ENCODE measurements at regions not wholly inside any gene's neighbourhood (a gene's known extent, or its start where the extent isn't known, plus 50 kb on each side); places are given as distances from the start of the nearest gene placed in this dataset.

DNA sequence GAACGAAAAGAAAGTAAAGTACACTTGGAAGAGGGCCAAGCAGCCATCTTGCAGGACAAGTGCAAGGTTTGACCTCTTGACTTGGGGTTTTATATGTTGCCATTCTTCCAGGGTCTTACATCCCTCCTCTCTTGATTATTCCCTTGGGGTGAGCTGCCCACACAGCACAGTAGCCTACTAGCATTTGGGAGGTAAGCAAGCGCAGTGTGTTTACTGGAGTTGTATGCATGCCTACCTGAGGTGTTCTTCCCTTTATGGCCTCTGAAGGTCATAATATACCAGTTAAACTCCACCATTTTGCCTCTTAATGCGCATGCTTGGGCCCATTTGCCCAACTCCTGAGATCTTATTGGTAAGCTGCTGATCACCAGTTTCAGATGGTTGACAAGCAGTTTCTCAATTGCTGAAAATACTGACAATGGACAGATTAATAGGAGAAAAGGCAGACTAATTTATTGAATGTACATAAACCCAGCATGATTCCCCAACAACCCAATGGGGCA is 173.8 kb upstream of the SLC30A5 start:
- DNase-seq (ENCODE audit: low read depth): no peak
- H3K4me3 ChIP-seq (ENCODE audit: low read depth, low read length): no peak overlapping the region

- DNase-seq (ENCODE audit: low read depth): no peak
- H3K4me3 ChIP-seq (ENCODE audit: low read depth, low read length): no peak overlapping the region
These were observed 172.9 kb upstream of the SLC30A5 start for GRCh38 chr5:68920888-68921287.

DNA sequence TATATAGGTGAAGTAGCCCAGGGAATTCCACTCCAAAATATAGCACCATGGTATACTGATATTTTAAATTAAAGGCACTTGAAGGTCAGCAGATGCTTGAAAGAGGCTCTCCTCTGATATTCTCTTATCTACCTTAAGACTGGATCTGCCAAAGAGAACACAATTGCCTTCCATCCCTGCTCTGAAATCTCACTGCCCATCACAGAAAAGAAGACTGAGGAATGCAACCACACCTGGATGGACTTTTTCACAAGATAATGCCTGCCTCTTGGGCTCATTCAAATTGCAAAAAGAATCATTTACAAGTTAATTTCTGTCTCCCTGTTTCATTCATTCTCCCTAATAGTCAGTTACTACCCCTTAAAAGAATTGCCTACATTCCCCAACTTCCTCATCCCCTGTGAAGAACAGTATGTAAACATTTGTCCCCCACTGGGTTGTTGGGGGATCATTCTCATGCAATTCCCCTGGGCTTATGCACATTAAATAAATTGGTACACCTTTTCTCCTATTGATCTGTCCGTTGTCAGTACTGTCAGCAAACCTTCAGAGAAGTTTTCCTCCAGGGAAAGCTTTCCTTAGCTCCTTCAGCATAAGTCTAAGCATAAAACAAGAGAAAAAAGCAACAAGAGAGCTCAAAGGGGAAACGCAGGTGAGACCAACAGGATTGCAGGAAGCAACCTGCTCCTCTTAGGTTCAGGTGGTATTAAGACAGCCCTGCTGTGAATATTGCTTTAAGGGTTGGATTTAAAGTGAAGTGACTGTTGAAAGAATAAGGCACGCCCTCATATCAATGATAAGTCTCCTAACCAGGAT is 171.4 kb upstream of the SLC30A5 start:
- DNase-seq (ENCODE audit: low read depth): no peak

GRCh38 chr5:68924481-68925145 is 169.2 kb upstream of the SLC30A5 start:
- peak; percentile 30 for DNase-seq (ENCODE audit: low read depth)
- no peak overlapping the region for H3K4me3 ChIP-seq (ENCODE audit: low read depth, low read length)

More for the DNA sequence above, 171.4 kb upstream of the SLC30A5 start:
- no peak overlapping the region for H3K4me3 ChIP-seq (ENCODE audit: low read depth, low read length)

DNA sequence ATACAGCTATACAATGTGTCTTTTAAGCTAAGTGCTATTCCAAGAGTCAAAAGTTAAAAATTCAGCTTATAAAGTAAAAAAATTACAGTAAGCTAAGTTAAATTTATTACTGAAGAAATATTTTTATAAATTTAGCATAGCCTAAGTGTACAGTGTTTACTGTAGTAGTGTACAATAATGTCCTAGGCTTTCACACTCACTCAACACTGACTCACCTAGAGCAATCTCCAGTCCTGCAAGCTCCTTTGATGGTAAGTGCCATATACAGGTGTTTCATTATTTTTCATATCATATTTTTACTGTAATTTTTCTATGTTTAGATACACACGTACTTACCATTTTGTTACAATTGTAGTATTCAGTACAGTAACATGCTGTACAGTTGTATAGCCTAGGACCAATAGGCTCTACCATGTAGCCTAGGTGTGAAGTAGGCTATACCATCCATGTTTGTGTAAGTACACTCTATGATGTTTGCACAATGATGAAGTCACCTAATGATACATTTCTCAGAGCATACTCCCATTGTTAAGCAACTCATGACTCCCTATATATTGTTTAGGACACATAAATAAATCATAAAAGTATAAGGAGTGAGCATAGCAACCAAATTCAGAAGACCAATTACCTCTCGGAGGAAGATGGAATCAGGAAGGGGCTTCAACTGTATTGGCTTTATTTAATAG is 165.1 kb upstream of the SLC30A5 start:
- no peak overlapping the region for H3K4me3 ChIP-seq (ENCODE audit: low read depth, low read length)
- DNase-seq (ENCODE audit: low read depth): no peak

DNA sequence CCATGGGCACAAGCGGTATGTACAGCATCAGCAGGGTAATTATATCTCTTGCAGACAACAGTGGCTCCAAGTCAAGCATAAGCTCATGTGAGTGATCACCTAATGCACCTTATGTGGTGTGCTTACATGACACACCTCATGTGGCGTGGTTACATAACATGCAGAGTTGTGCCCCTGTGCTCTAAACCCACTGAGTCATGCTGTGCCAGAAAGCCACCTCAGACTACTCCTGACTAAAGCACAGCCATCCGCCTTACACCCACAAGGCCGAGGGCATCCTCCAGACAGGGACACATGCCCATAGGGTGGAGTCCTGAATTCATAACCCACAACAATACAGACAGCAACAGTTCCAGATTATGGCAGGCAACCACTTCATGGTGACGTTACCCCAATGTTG is 163.7 kb upstream of the SLC30A5 start:
- DNase-seq (ENCODE audit: low read depth): no peak
- no peak overlapping the region for H3K4me3 ChIP-seq (ENCODE audit: low read depth, low read length)

DNA sequence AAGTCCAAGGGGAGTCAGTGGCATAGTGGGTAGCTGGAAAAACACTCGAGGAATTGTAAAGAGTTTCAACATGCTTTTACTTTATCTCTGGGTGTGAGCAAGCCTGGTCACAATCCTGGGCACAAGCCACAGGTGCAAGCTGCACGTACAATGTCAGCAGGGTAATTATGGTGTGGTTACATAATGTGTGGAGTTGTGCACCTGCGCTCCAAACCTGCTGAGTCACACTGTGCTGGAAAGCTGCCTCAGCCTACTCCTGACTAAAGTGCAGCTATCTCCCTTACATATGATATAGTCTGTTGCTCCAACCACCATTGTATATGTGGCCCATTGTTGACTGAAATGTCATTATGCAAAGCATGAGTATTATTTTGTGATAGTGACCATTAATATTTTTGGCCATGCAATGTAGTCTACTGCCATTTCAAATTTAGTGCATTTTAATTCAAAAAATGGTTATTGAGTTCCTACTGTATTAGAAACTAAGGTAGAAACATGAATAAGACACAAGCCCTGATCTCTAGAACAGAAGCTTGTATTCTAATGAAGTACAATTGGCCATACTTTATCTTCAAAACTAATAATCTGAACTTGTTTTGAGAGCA is 160.9 kb upstream of the SLC30A5 start:
- no peak overlapping the region for H3K4me3 ChIP-seq (ENCODE audit: low read depth, low read length)
- DNase-seq (ENCODE audit: low read depth): no peak

- DNase-seq (ENCODE audit: low read depth): no peak
- H3K4me3 ChIP-seq (ENCODE audit: low read depth, low read length): no peak overlapping the region
These were observed 151.6 kb upstream of the SLC30A5 start for GRCh38 chr5:68942169-68942568.

DNA sequence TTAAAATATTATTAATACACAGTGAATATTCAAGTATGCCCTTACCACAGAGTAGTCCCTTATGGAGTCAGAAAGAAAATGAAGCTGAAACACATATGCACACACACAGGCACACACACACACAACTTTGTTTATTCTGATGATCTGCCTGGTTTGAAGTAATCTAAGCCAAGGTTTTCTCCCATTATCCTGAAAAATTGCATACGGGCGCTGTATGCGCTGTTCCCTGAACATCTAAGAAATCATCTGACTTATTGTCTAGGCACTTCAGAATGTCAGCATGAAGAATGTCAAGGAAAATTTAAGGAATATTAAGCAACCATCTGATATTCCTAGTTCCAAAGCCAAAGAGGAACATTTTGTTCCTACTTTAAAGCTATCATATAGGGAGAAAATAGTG is 147.1 kb upstream of the SLC30A5 start:
- no peak for DNase-seq (ENCODE audit: low read depth)
- no peak overlapping the region for H3K4me3 ChIP-seq (ENCODE audit: low read depth, low read length)

DNA sequence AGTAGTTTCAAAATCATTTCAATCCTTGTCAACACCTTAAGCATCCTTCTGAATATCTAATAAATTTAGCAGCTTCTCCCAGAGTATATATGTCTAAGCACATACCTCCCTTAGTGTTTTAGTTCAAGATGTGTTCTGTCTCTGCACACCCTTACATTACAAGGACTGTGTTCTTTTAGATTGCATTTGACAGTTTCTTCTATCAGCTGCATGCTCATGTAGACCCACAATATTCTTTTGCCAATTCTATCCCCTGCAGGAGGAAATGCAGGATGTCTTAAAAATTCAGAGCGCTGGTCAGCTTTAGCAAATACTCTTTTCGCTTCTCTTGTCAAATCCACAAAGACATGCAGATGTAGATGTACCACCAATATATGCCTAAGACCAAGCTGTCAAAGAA is 145.8 kb upstream of the SLC30A5 start:
- DNase-seq (ENCODE audit: low read depth): no peak
- no peak overlapping the region for H3K4me3 ChIP-seq (ENCODE audit: low read depth, low read length)

DNA sequence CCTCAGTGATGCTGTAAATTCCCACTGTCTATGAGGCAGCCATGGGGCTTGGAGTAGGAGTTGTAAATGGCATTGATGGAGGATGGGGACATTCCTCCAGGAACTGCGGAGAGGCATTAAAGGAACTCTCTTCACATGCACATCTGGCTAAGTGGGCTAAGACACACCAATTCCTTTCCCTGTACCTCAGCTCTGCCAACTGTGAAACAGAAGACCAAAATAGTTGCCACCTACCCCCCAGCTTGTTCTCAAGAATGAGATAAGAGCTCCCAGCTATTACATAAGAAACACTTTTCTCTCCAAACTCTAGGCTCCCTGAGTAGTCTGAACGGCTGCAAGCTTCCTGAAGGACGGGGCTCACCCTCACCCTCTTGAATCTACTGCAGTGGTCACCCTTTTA is 144.6 kb upstream of the SLC30A5 start:
- no peak overlapping the region for H3K4me3 ChIP-seq (ENCODE audit: low read depth, low read length)
- DNase-seq (ENCODE audit: low read depth): no peak

DNA sequence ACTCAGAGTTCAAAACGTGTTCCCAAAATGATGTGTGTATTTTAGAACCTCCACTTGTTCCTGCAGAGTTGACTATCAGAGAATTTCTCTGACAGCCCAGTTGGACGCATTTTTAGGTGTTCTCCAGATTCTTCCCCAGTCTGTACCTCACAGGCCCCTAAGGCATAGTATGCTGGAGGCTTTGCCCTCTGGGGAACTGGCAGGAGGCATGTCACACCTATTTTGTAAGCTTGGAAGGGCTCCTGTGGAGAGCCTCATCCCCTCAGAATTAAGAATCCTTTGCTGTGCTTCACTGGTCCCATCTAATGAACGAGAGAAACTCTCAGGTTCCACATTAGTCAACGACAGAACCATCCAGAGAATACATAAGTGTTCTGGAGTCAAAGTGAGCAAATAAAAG is 144.1 kb upstream of the SLC30A5 start:
- DNase-seq (ENCODE audit: low read depth): no peak
- no peak overlapping the region for H3K4me3 ChIP-seq (ENCODE audit: low read depth, low read length)

DNA sequence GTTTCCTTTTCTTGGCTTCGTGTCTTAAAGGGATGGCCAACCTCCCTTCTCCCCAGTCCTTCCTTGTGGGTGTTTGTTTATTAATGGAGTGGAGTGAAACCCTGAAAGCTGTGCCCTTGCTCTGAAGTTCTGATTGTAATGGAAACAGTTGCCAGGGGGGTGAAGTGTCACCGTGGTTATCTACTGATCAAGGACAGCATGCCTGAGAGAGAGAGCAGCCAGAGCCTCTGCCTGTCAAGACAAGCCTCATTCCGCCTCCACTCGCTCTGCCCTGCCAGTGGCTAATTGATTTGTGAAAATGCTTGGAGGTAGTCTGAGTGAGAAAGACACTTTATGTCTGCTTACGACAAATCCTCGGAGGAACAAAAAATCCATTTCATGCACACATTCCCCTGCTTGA is 143.7 kb upstream of the SLC30A5 start:
- no peak overlapping the region for H3K4me3 ChIP-seq (ENCODE audit: low read depth, low read length)
- DNase-seq (ENCODE audit: low read depth): no peak

DNA sequence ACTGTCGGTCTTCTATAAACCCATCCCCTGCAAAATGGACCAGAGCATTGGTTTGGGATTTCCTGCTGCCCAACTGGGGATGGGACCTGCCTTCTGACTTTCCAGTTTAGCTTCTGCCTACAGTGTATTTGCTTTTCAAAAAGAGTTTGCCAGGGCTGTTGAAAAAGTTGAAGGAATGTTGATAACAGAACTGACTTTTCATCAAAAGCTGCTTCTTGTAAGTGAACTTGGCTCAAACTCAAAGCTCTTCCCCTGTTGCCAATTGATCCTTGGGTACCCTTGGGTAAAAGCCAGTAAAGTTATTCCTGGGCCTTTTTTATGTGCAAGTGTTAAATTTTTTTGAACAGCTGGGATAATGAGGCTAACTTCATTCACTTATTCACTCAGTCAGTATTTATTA is 142.9 kb upstream of the SLC30A5 start:
- no peak overlapping the region for H3K4me3 ChIP-seq (ENCODE audit: low read depth, low read length)
- DNase-seq (ENCODE audit: low read depth): no peak

DNA sequence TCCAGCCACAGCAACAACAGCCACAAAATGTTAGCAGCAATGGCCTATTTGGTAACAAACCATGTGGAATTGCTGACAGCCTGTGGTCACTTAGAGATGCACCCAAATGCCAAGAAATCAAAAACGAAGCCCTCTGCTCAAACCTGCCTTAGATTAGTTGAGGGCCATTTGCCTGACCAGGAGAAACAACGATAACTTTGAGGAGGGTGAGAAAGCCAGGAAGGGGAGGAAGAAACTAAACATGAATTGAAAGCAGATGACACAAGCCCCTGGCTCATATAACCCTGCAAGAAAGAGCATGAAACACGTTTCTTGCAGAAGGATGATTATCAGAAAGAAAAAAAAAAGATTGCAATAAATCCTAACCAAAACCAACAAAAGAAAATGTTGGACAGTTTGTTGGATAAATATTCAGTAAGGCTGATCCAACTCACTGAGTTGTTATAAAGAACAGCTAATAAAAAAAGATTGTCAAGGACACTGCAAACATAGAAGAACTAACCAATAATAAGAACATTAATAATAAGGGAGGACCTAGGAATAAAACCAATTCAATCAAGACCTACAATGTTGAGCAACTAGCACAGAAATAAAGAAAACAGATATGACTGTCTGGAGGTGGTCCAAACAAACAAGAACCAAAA is 140.5 kb upstream of the SLC30A5 start:
- no peak for DNase-seq (ENCODE audit: low read depth)
- no peak overlapping the region for H3K4me3 ChIP-seq (ENCODE audit: low read depth, low read length)

DNA sequence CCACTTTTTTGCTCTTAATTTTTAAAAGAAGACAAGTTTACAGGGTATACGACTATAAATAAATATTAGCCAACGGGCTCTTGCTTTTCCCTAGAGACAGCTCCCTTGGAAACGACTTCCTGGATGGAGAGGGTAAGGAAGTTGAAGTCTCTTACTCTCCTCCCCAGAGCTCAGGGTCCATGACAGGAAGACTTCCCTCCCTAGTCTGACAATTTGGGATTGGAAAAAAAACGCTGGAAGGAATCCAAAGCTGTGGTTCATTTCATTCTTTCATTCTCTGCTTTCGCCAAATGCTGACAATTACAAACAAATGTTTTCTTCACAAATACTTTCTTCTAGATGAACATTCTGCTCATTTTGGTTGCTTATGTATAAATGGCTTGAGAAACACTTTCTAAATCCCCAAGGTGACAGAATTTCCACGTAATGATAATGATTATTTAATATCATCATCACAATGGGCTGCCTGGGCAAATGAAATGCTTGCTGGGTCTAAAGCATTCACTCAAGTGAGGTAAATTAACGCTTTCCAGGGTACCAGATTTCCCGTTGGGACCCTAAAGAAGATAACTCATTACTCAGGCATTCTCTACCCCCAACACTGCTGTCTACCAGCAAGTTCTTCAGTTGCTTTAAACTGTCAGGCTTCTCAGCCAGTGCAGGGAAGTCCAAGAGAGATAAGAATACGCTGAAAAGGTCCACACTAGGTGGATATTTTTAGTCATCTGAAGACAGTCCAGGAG is 139.8 kb upstream of the SLC30A5 start:
- no peak overlapping the region for H3K4me3 ChIP-seq (ENCODE audit: low read depth, low read length)
- DNase-seq (ENCODE audit: low read depth): no peak

GRCh38 chr5:68954618-68954910 is 139.2 kb upstream of the SLC30A5 start:
- DNase-seq (ENCODE audit: low read depth): no peak
- H3K4me3 ChIP-seq (ENCODE audit: low read depth, low read length): no peak overlapping the region

DNA sequence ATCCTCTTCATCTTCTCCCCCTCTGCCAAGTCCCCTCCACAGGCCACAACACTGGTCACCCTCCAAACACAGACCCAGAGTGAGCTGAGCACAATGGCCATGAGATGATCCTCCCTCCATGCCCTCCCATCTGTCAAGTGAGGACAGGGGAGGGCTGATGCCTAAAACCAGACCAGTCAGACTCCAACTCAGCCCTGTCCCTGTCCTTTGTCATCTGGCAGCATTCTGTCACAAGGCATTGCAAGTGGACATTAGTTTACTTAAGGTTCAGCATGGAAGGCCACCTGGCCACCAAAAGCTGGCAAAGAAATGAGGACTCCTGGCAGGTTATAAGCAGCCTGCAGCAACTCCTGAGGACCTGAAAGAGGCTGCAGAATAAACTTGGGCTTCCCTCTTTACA is 136.2 kb upstream of the SLC30A5 start:
- H3K4me3 ChIP-seq (ENCODE audit: low read depth, low read length): no peak overlapping the region
- no peak for DNase-seq (ENCODE audit: low read depth)

GRCh38 chr5:68958428-68958827 is 135.4 kb upstream of the SLC30A5 start:
- H3K4me3 ChIP-seq (ENCODE audit: low read depth, low read length): no peak overlapping the region
- no peak for DNase-seq (ENCODE audit: low read depth)

Data from skeletal muscle cell (primary cell).